Peyer's patch (tissue), 4 donors: ENCODE measurements at regions not wholly inside any gene's neighbourhood (a gene's known extent, or its start where the extent isn't known, plus 50 kb on each side); places are given as distances from the start of the nearest gene placed in this dataset.

Experiments
- CTCF ChIP-seq, 6 experiments: fragments of 450-650 bp in 4 of 6; fragments of 200-600 bp in 2 of 6; sonication (generic) in 1 of 6; IDR thresholded peaks; one replicate each; pipeline ENCODE4 v1.5.1; 2017 to 2019; ENCODE audit warnings: antibody characterized with exemption in 6 of 6, mild to moderate bottlenecking in 3 of 6, moderate library complexity in 1 of 6
- POLR2A ChIP-seq, 2 donors: fragments of 450-650 bp; IDR thresholded peaks; one replicate each; pipeline ENCODE4 v1.5.1; 2017; ENCODE audit warnings: antibody characterized with exemption in 2 of 2, mild to moderate bottlenecking in 2 of 2, moderate library complexity in 2 of 2

- no peak for TF ChIP-seq CTCF (IDR thresholded peaks at IDR 0.05)
- no peak for TF ChIP-seq POLR2A (IDR thresholded peaks at IDR 0.05)
Measured at GRCh38 chr11:45553383-45553936, 112.0 kb downstream of the CHST1 start.
